ENCODE measurements at regions not wholly inside any gene's neighbourhood (a gene's known extent, or its start where the extent isn't known, plus 50 kb on each side); places are given as distances from the start of the nearest gene placed in this dataset.
"Not testable (repeated sequence)": the region's sequence is repeated elsewhere in the genome, so short reads cannot be mapped to it uniquely, and the experiment has no call there.

GRCh38 chr3:160053048-160053391 is 64.4 kb downstream of the IL12A start:
- no peak for TF ChIP-seq CTCF (IDR thresholded peaks at IDR 0.05)
- no peak for TF ChIP-seq POLR2A (IDR thresholded peaks at IDR 0.05)
- no peak for TF ChIP-seq POLR2AphosphoS5 (IDR thresholded peaks at IDR 0.05)
- 25% methylated on average over 4 of the region's 4 CpGs for WGBS
- no peaks in the 10 kb centered on the region for H3K36me3 ChIP-seq
- no peaks in the 10 kb centered on the region for H3K27me3 ChIP-seq (replicated peaks; ENCODE audit: insufficient read depth)
- no peak overlapping the region for H3K4me3 ChIP-seq
- intact Hi-C loops (cut with DNase I) = no loop called here
- no peak for DNase-seq (ENCODE audit: low spot score)
- H3K9me3 ChIP-seq = no peaks in the 10 kb centered on the region
- peak overlapping the region; percentile 0 to 3 for H3K27ac ChIP-seq
- peaks cover 4% of the 10 kb centered on the region for H3K4me1 ChIP-seq (replicated peaks)

GRCh38 chr3:160054862-160055261 is 66.2 kb downstream of the IL12A start:
- whole genome bisulfite sequencing = 84% methylated on average over 4 of the region's 4 CpGs
- H3K27me3 ChIP-seq (replicated peaks; ENCODE audit: insufficient read depth); H3K4me3 ChIP-seq; H3K36me3 ChIP-seq; H3K4me1 ChIP-seq (replicated peaks); H3K9me3 ChIP-seq; DNase-seq (ENCODE audit: low spot score); intact Hi-C loops (cut with DNase I); H3K27ac ChIP-seq: not testable (repeated sequence)

- DNase-seq (ENCODE audit: low spot score) = no peak
- intact Hi-C loops (cut with DNase I) = no loop called here
- no peaks in the 10 kb centered on the region for H3K36me3 ChIP-seq
Measured at GRCh38 chr3:160055659-160056058, 67.0 kb downstream of the IL12A start.

GRCh38 chr3:160057331-160057730 is 68.7 kb downstream of the IL12A start:
- H3K4me1 ChIP-seq (replicated peaks) = peaks cover 4% of the 10 kb centered on the region
- H3K9me3 ChIP-seq = no peaks in the 10 kb centered on the region
- no peak for DNase-seq (ENCODE audit: low spot score)
- TF ChIP-seq POLR2AphosphoS5 (IDR thresholded peaks at IDR 0.05) (no peak), POLR2A (IDR thresholded peaks at IDR 0.05) (no peak), CTCF (IDR thresholded peaks at IDR 0.05) (no peak)
- H3K36me3 ChIP-seq = no peaks in the 10 kb centered on the region
- H3K27me3 ChIP-seq (replicated peaks; ENCODE audit: insufficient read depth) = no peaks in the 10 kb centered on the region
- intact Hi-C loops (cut with DNase I) = no loop called here
- no peak overlapping the region for H3K4me3 ChIP-seq
- WGBS = 74% methylated on average over 2 of the region's 2 CpGs
- H3K27ac ChIP-seq = no peak overlapping the region

More at GRCh38 chr3:160055659-160056058, 67.0 kb downstream of the IL12A start:
- WGBS = 53% methylated on average over 3 of the region's 3 CpGs
- no peak for TF ChIP-seq POLR2AphosphoS5 (IDR thresholded peaks at IDR 0.05)
- no peak for TF ChIP-seq POLR2A (IDR thresholded peaks at IDR 0.05)
- no peak for TF ChIP-seq CTCF (IDR thresholded peaks at IDR 0.05)
- no peak overlapping the region for H3K27ac ChIP-seq
- peaks cover 4% of the 10 kb centered on the region for H3K4me1 ChIP-seq (replicated peaks)
- H3K27me3 ChIP-seq (replicated peaks; ENCODE audit: insufficient read depth) = no peaks in the 10 kb centered on the region
- no peaks in the 10 kb centered on the region for H3K9me3 ChIP-seq
- no peak overlapping the region for H3K4me3 ChIP-seq

- no peak overlapping the region for H3K4me3 ChIP-seq
- H3K27ac ChIP-seq = no peak overlapping the region
- H3K4me1 ChIP-seq (replicated peaks) = peaks cover 3% of the 10 kb centered on the region
- 92% methylated on average over 26 of the region's 32 CpGs for WGBS
- no peaks in the 10 kb centered on the region for H3K9me3 ChIP-seq
- DNase-seq (ENCODE audit: low spot score) = no peak
- intact Hi-C loops (cut with DNase I) = no loop called here
- no peaks in the 10 kb centered on the region for H3K27me3 ChIP-seq (replicated peaks; ENCODE audit: insufficient read depth)
- TF ChIP-seq POLR2AphosphoS5 (IDR thresholded peaks at IDR 0.05) (no peak), POLR2A (IDR thresholded peaks at IDR 0.05) (no peak), CTCF (IDR thresholded peaks at IDR 0.05) (no peak)
- no peaks in the 10 kb centered on the region for H3K36me3 ChIP-seq
Measured at GRCh38 chr3:160060409-160061027, 71.9 kb downstream of the IL12A start.

All from prostate gland (tissue), 2 donors.